H1 (cell line): ENCODE measurements at regions not wholly inside any gene's neighbourhood (a gene's known extent, or its start where the extent isn't known, plus 50 kb on each side); places are given as distances from the start of the nearest gene placed in this dataset.

ENCODE experiments used
- CTCF ChIA-PET: fragments of 300-600 bp; sonication (Branson Sonifier 250); formaldehyde crosslinking; loops from one replicate; lab custom pipeline; 2021; ENCODE audit not compliant: partially characterized antibody; lab: Charles Lee
- POLR2A ChIA-PET: fragments of 300-600 bp; sonication (Branson Sonifier 250); formaldehyde crosslinking; loops from one replicate; lab custom pipeline; 2021; ENCODE audit warnings: inconsistent platforms; ENCODE audit not compliant: partially characterized antibody; lab: Charles Lee
- DNase-seq, 2 experiments: peaks; one replicate each; pipeline versions ENCODE4 v3.0.0 to v3.0.0-alpha.2; 2010 to 2022; ENCODE audit warnings: low spot score in 2 of 2, low read depth in 1 of 2, mixed read lengths in 1 of 2
- FAIRE-seq: peaks from 2 replicates; lab custom pipeline; 2011; peaks lifted over from hg19 to GRCh38; lab: Jason Lieb, UNC
- H2AFZ ChIP-seq: 2 replicates; pipeline ENCODE4 v1.8.1; 2012; ENCODE audit warnings: low read length, inconsistent platforms
- H2AK5ac ChIP-seq: 2 replicates; pipeline ENCODE4 v1.6.1; 2013; ENCODE audit warnings: low read depth, low read length
- H2BK120ac ChIP-seq: replicated peaks from 2 replicates; pipeline ENCODE3; 2013; ENCODE audit warnings: low read depth, low read length, inconsistent platforms
- H2BK12ac ChIP-seq: 2 replicates; pipeline ENCODE4 v1.6.1; 2013; ENCODE audit warnings: low read depth, low read length
- H2BK15ac ChIP-seq: 2 replicates; pipeline ENCODE4 v1.6.1; 2013; ENCODE audit warnings: low read length
- H2BK20ac ChIP-seq: 2 replicates; pipeline ENCODE4 v1.6.1; 2013; ENCODE audit warnings: low read length
- H2BK5ac ChIP-seq: 2 replicates; pipeline ENCODE4 v1.6.1; 2013; ENCODE audit warnings: low read depth, low read length
- H3K14ac ChIP-seq: 2 replicates; pipeline ENCODE4 v1.6.1; 2013; ENCODE audit warnings: inconsistent platforms; ENCODE audit not compliant: insufficient read length
- H3K18ac ChIP-seq: 2 replicates; pipeline ENCODE4 v1.6.1; 2013; ENCODE audit warnings: low read length; ENCODE audit errors: extremely low read depth
- H3K23ac ChIP-seq: 2 replicates; pipeline ENCODE4 v1.6.1; 2013; ENCODE audit warnings: inconsistent platforms; ENCODE audit not compliant: insufficient read length
- H3K23me2 ChIP-seq: 2 replicates; pipeline ENCODE4 v1.6.1; 2013; ENCODE audit warnings: low read depth, low read length
- H3K27ac ChIP-seq: 2 replicates; pipeline ENCODE4 v1.6.1; 2011; ENCODE audit warnings: low read depth, low read length, inconsistent platforms
- H3K27me3 ChIP-seq, 4 experiments: replicated peaks in 1 of 4; 1 replicate in 1 of 4; 2 replicates in 3 of 4; pipeline versions ENCODE4 v1.6.1 to v1.8.1; 2011 to 2013; ENCODE audit warnings: low read length in 3 of 4, mild to moderate bottlenecking in 3 of 4, inconsistent platforms in 2 of 4, mixed read lengths in 2 of 4, moderate library complexity in 1 of 4; ENCODE audit not compliant: control insufficient read depth in 3 of 4, insufficient read depth in 3 of 4; ENCODE audit errors: extremely low read depth in 1 of 4
- H3K36me3 ChIP-seq, 4 experiments: 2 replicates each; pipeline versions ENCODE4 v1.6.1 to v1.8.1; 2011 to 2013; ENCODE audit warnings: mild to moderate bottlenecking in 4 of 4, low read length in 3 of 4, moderate library complexity in 2 of 4, control low read depth in 1 of 4, inconsistent platforms in 1 of 4; ENCODE audit not compliant: insufficient read depth in 4 of 4, control insufficient read depth in 2 of 4
- H3K4ac ChIP-seq: replicated peaks from 2 replicates; pipeline ENCODE3; 2013; ENCODE audit warnings: low read length, low read depth, mixed read lengths, inconsistent platforms; ENCODE audit not compliant: insufficient read length
- H3K4me1 ChIP-seq, 4 experiments: replicated peaks in 1 of 4; 1 replicate in 1 of 4; 2 replicates in 3 of 4; pipeline versions ENCODE4 v1.6.1 to v1.8.1; 2011 to 2013; ENCODE audit warnings: low read length in 3 of 4, inconsistent platforms in 2 of 4, mixed read lengths in 1 of 4; ENCODE audit not compliant: insufficient read depth in 4 of 4, control insufficient read depth in 3 of 4
- H3K4me2 ChIP-seq, 2 experiments: 2 replicates each; pipeline versions ENCODE4 v1.6.1 to v1.8.1; 2011 to 2013; ENCODE audit warnings: low read depth in 2 of 2, low read length in 2 of 2, control low read depth in 1 of 2, inconsistent platforms in 1 of 2, mild to moderate bottlenecking in 1 of 2; ENCODE audit not compliant: insufficient read depth in 1 of 2
- H3K4me3 ChIP-seq, 4 experiments: fragments of 200-600, 300-600 bp in 1 of 4; sonication (generic), shearing (Covaris generic), sonication (Bioruptor Twin) in 1 of 4; 2 replicates each; pipeline versions ENCODE4 v1.5.1 to v1.8.1; 2011 to 2016; ENCODE audit warnings: low read length in 4 of 4, low read depth in 3 of 4, control low read depth in 2 of 4, inconsistent platforms in 2 of 4, mild to moderate bottlenecking in 2 of 4, mixed read lengths in 1 of 4, moderate library complexity in 1 of 4; ENCODE audit not compliant: insufficient read depth in 2 of 4; ENCODE audit errors: extremely low read depth in 1 of 4
- H3K56ac ChIP-seq: replicated peaks from 2 replicates; pipeline ENCODE3; 2013; ENCODE audit warnings: low read depth, mild to moderate bottlenecking, mixed read lengths, low read length, inconsistent platforms; ENCODE audit not compliant: insufficient read length
- H3K79me1 ChIP-seq: 2 replicates; pipeline ENCODE4 v1.6.1; 2013; ENCODE audit warnings: low read depth, low read length, control low read depth
- H3K79me2 ChIP-seq, 2 experiments: 2 replicates each; pipeline versions ENCODE4 v1.6.1 to v1.8.1; 2012 to 2013; ENCODE audit warnings: low read length in 2 of 2, mild to moderate bottlenecking in 2 of 2, inconsistent platforms in 1 of 2; ENCODE audit not compliant: insufficient read depth in 2 of 2, control insufficient read depth in 1 of 2
- H3K9ac ChIP-seq, 4 experiments: replicated peaks in 1 of 4; 1 replicate in 1 of 4; 2 replicates in 3 of 4; pipeline versions ENCODE4 v1.6.1 to v1.8.1; 2011 to 2013; ENCODE audit warnings: low read depth in 3 of 4, low read length in 3 of 4, control low read depth in 2 of 4, mild to moderate bottlenecking in 2 of 4, moderate library complexity in 2 of 4, inconsistent platforms in 1 of 4; ENCODE audit errors: extremely low read depth in 1 of 4
- H3K9me3 ChIP-seq, 2 experiments: 2 replicates each; pipeline versions ENCODE4 v1.6.1 to v1.8.1; 2012 to 2013; ENCODE audit warnings: mild to moderate bottlenecking in 2 of 2, moderate library complexity in 2 of 2, control low read depth in 1 of 2, inconsistent platforms in 1 of 2, low read depth in 1 of 2, low read length in 1 of 2, mixed read lengths in 1 of 2; ENCODE audit not compliant: insufficient read depth in 2 of 2
- H4K20me1 ChIP-seq, 2 experiments: replicated peaks in 1 of 2; 2 replicates each; pipeline versions ENCODE3 to v1.8.1; 2011 to 2013; ENCODE audit warnings: inconsistent platforms in 2 of 2, low read length in 2 of 2, mild to moderate bottlenecking in 1 of 2; ENCODE audit not compliant: insufficient read depth in 2 of 2, control insufficient read depth in 1 of 2
- H4K5ac ChIP-seq: 2 replicates; pipeline ENCODE4 v1.6.1; 2013; ENCODE audit warnings: low read length, low read depth, mixed read lengths, inconsistent platforms; ENCODE audit not compliant: insufficient read length
- H4K8ac ChIP-seq: 2 replicates; pipeline ENCODE4 v1.8.0; 2013; ENCODE audit warnings: mild to moderate bottlenecking, moderate library complexity, low read length, inconsistent platforms; ENCODE audit not compliant: insufficient read depth; ENCODE audit errors: extremely low read depth
- H4K91ac ChIP-seq: replicated peaks from 2 replicates; pipeline ENCODE3; 2013; ENCODE audit warnings: low read length, mixed read lengths, inconsistent platforms; ENCODE audit not compliant: insufficient read length
- GTF2F1 ChIP-seq: IDR thresholded peaks from 2 replicates; pipeline ENCODE4 v1.6.1; 2012; ENCODE audit warnings: low read depth, low read length, improper control_type of control experiment, borderline replicate concordance
- HDAC2 ChIP-seq, 2 experiments: fragments of 300-600 bp in 1 of 2; sonication (generic) in 1 of 2; IDR thresholded peaks; 2 replicates each; pipeline ENCODE4 v1.6.1; 2011 to 2012; ENCODE audit warnings: low read depth in 2 of 2, low read length in 2 of 2, mild to moderate bottlenecking in 2 of 2, moderate library complexity in 2 of 2, borderline replicate concordance in 1 of 2, inconsistent platforms in 1 of 2
- JUN ChIP-seq: IDR thresholded peaks from 2 replicates; pipeline ENCODE4 v1.6.1; 2011; ENCODE audit warnings: low read depth, mild to moderate bottlenecking, improper control_type of control experiment, low read length
- JUND ChIP-seq: IDR thresholded peaks from 2 replicates; pipeline ENCODE4 v1.6.1; 2011; ENCODE audit warnings: mild to moderate bottlenecking, improper control_type of control experiment, low read length
- NRF1 ChIP-seq: IDR thresholded peaks from 2 replicates; pipeline ENCODE4 v1.6.1; 2011; ENCODE audit warnings: mild to moderate bottlenecking, low read depth, low read length, improper control_type of control experiment
- RAD21 ChIP-seq, 2 experiments: IDR thresholded peaks in 1 of 2; conservative IDR thresholded peaks in 1 of 2; 2 replicates each; pipeline ENCODE4 v1.6.1; 2011; ENCODE audit warnings: low read depth in 2 of 2, low read length in 2 of 2, improper control_type of control experiment in 1 of 2, inconsistent platforms in 1 of 2, mild to moderate bottlenecking in 1 of 2, moderate library complexity in 1 of 2
- WGBS, 2 experiments: shearing (Covaris generic) in 1 of 2; methylation state at CpG; one replicate each; pipeline versions ENCODE4 v1.1.6 to v1.1.7; 2013 to 2015; ENCODE audit warnings: low lambda C conversion rate in 2 of 2, mixed read lengths in 2 of 2, inconsistent platforms in 1 of 2, low coverage in 1 of 2, missing lambda C conversion rate in 1 of 2; ENCODE audit not compliant: insufficient replicate concordance in 2 of 2, insufficient coverage in 1 of 2, insufficient read length in 1 of 2; ENCODE audit errors: extremely low coverage in 1 of 2, missing lambda C conversion rate in 1 of 2; 5-methylcytosine and 5-hydroxymethylcytosine counted together
- TF ChIP-seq, protein P1 (sequence below): IDR thresholded peaks from 2 replicates; pipeline ENCODE4 v1.6.1; 2011; ENCODE audit warnings: low read length, improper control_type of control experiment

DNA sequence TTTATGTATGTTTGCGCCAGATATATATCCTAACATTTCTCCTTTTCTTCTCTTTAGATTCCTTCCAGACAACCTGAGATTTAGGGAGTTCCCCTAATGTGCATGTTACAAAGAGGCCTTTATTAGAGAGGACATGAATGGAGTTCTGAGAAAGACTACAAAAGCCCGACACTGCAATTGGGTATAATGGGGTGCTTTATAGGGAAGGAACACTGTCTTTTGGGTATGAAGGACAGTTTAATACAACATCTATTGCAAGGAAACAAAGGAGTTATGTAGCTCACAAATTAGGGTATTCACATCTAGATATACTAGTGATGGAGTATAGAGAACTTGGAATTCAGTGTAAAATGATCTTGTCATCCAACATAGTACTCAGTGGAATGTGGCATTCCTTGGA lies 383.8 kb downstream of the FIGN start:
- H4K8ac ChIP-seq, result no peak overlapping the region
- H3K18ac ChIP-seq, result no peak overlapping the region
- H3K9me3 ChIP-seq, result no peaks in the 10 kb centered on the region
- H3K9ac ChIP-seq, result no peak overlapping the region
- H2BK20ac ChIP-seq, result no peak overlapping the region
- H4K5ac ChIP-seq, result no peak overlapping the region
- FAIRE-seq (no peak), DNase-seq (no peak)
- no peaks in the 10 kb centered on the region for H4K20me1 ChIP-seq
- no peak overlapping the region for H2AFZ ChIP-seq
- H2BK5ac ChIP-seq, result no peak overlapping the region
- no peak overlapping the region for H3K4me2 ChIP-seq
- H3K23me2 ChIP-seq, result peaks cover 3% of the 10 kb centered on the region; the same call in 1 of the 2 replicates
- peaks cover 0 to 12% (median 5%) of the 10 kb centered on the region in 4 experiments; a peak in 4 of 7 replicates for H3K4me1 ChIP-seq
- no peaks in the 10 kb centered on the region for H3K79me1 ChIP-seq
- CTCF ChIA-PET, result interaction anchor here (0.9 kb wide), 1 partner anchor 22 kb away, joined by 3 read pairs; no protein-coding TSS in a partner anchor
- H3K27ac ChIP-seq, result no peak overlapping the region
- H3K27me3 ChIP-seq, result no peaks in the 10 kb centered on the region
- no peak overlapping the region for H3K4ac ChIP-seq
- H2AK5ac ChIP-seq, result no peak overlapping the region
- H2BK12ac ChIP-seq, result no peak overlapping the region
- no peak overlapping the region for H3K4me3 ChIP-seq
- H2BK120ac ChIP-seq, result no peak overlapping the region
- no peak overlapping the region for H3K14ac ChIP-seq
- no peak overlapping the region for H3K56ac ChIP-seq
- no peaks in the 10 kb centered on the region for H3K36me3 ChIP-seq
- 86% methylated on average over 2 of the region's 2 CpGs; no CpG with 5 or more reads in 1 of the 2 experiments for WGBS, 2 experiments
- POLR2A ChIA-PET, result no interaction called here
- H3K23ac ChIP-seq, result no peak overlapping the region
- H3K79me2 ChIP-seq, result no peaks in the 10 kb centered on the region
- no peak overlapping the region for H4K91ac ChIP-seq
- no peak overlapping the region for H2BK15ac ChIP-seq
- TF ChIP-seq, protein P1, sequence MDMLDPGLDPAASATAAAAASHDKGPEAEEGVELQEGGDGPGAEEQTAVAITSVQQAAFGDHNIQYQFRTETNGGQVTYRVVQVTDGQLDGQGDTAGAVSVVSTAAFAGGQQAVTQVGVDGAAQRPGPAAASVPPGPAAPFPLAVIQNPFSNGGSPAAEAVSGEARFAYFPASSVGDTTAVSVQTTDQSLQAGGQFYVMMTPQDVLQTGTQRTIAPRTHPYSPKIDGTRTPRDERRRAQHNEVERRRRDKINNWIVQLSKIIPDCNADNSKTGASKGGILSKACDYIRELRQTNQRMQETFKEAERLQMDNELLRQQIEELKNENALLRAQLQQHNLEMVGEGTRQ, result no peak
- no peak for TF ChIP-seq NRF1
- no peak for TF ChIP-seq GTF2F1
- no peak for TF ChIP-seq HDAC2 (IDR thresholded peaks at IDR 0.05; ENCODE audit: borderline replicate concordance in 1 of 2, low read depth in 2 of 2, low read length in 2 of 2)
- TF ChIP-seq JUND, result no peak
- TF ChIP-seq JUN, result no peak
- no peak for TF ChIP-seq RAD21 (IDR thresholded peaks at IDR 0.05 in 1 of 2, conservative IDR thresholded peaks at IDR 0.05 in 1 of 2; ENCODE audit: low read depth in 2 of 2, low read length in 2 of 2)
